SK-N-SH (cell line): ENCODE measurements at regions not wholly inside any gene's neighbourhood (a gene's known extent, or its start where the extent isn't known, plus 50 kb on each side); places are given as distances from the start of the nearest gene placed in this dataset.
A peak's percentile ranks its signal among the peaks of the same experiment; 100 is the strongest.

ENCODE experiments used
- CTCF ChIA-PET: fragments of 300-600, 350-600 bp; formaldehyde crosslinking; extraction: SDS; loops from one replicate; lab custom pipeline; 2021; lab: Yijun Ruan, JAX
- POLR2A ChIA-PET: fragments of 350-600 bp; sonication (Branson Sonifier 250); formaldehyde crosslinking; extraction: SDS; loops from one replicate; lab custom pipeline; 2020; ENCODE audit warnings: antibody characterized with exemption, inconsistent platforms; lab: Yijun Ruan, JAX
- DNase-seq: peaks from one replicate; pipeline ENCODE4 v3.0.0; 2012
- H2AFZ ChIP-seq: fragments of 200-600 bp; sonication (generic); 2 replicates; pipeline ENCODE4 v1.8.1; 2016; ENCODE audit warnings: antibody characterized with exemption, mild to moderate bottlenecking, low read depth
- H3F3A ChIP-seq: fragments of 200-600 bp; sonication (generic); replicated peaks from 2 replicates; pipeline ENCODE3; 2016; ENCODE audit warnings: antibody characterized with exemption, mild to moderate bottlenecking; ENCODE audit not compliant: insufficient read depth
- H3K27ac ChIP-seq, 2 experiments: fragments of 200-500 bp in 1 of 2; fragments of 200-600 bp in 1 of 2; sonication (Bioruptor generic) in 1 of 2; sonication (generic), shearing (Covaris generic) in 1 of 2; 2 replicates each; pipeline versions ENCODE4 v1.5.1 to v1.6.1; 2014 to 2016; ENCODE audit warnings: low read depth in 2 of 2, inconsistent platforms in 1 of 2, low read length in 1 of 2, mild to moderate bottlenecking in 1 of 2, mixed read lengths in 1 of 2
- H3K27me3 ChIP-seq: fragments of 200-600 bp; sonication (generic), shearing (Covaris generic); 2 replicates; pipeline ENCODE4 v1.6.1; 2016; ENCODE audit warnings: mixed run types; ENCODE audit not compliant: insufficient read depth
- H3K36me3 ChIP-seq, 2 experiments: fragments of 200-500 bp in 1 of 2; fragments of 200-600 bp in 1 of 2; sonication (Bioruptor generic) in 1 of 2; sonication (generic) in 1 of 2; replicated peaks in 1 of 2; 2 replicates each; pipeline versions ENCODE3 to v1.5.1; 2014 to 2016; ENCODE audit warnings: low read length in 1 of 2, mild to moderate bottlenecking in 1 of 2; ENCODE audit not compliant: insufficient read depth in 2 of 2, control insufficient read depth in 1 of 2
- H3K4me1 ChIP-seq, 2 experiments: fragments of 200-500 bp in 1 of 2; fragments of 200-600 bp in 1 of 2; sonication (Bioruptor generic) in 1 of 2; sonication (generic), shearing (Covaris generic) in 1 of 2; 2 replicates each; pipeline versions ENCODE4 v1.5.1 to v1.6.1; 2014 to 2016; ENCODE audit warnings: low read depth in 1 of 2, low read length in 1 of 2, mixed run types in 1 of 2; ENCODE audit not compliant: insufficient read depth in 2 of 2, control insufficient read depth in 1 of 2
- H3K4me2 ChIP-seq: fragments of 200-600 bp; sonication (generic), shearing (Covaris generic); 2 replicates; pipeline ENCODE4 v1.6.1; 2017; ENCODE audit warnings: mixed run types
- H3K4me3 ChIP-seq, 2 experiments: fragments of 200-500 bp in 1 of 2; fragments of 200-600 bp in 1 of 2; sonication (Bioruptor generic) in 1 of 2; sonication (generic), shearing (Covaris generic) in 1 of 2; 2 replicates each; pipeline versions ENCODE4 v1.5.1 to v1.8.1; 2014 to 2016; ENCODE audit warnings: low read depth in 2 of 2, inconsistent platforms in 1 of 2, low read length in 1 of 2, mild to moderate bottlenecking in 1 of 2, mixed read lengths in 1 of 2, moderate library complexity in 1 of 2
- H3K79me2 ChIP-seq: fragments of 200-600 bp; sonication (generic); 2 replicates; pipeline ENCODE4 v1.8.1; 2017; ENCODE audit warnings: mild to moderate bottlenecking; ENCODE audit not compliant: insufficient read depth
- H3K9ac ChIP-seq: fragments of 200-600 bp; sonication (generic); 2 replicates; pipeline ENCODE4 v1.6.1; 2017; ENCODE audit warnings: mixed run types
- H3K9me2 ChIP-seq: fragments of 200-600 bp; sonication (generic); 2 replicates; pipeline ENCODE4 v1.6.1; 2017; ENCODE audit warnings: mixed run types
- H3K9me3 ChIP-seq: fragments of 200-600 bp; sonication (generic); 2 replicates; pipeline ENCODE4 v1.6.1; 2017; ENCODE audit warnings: mixed run types, mild to moderate bottlenecking, moderate library complexity
- H4K20me1 ChIP-seq: fragments of 200-600 bp; sonication (generic); 2 replicates; pipeline ENCODE4 v1.6.1; 2017; ENCODE audit warnings: mild to moderate bottlenecking, mixed run types; ENCODE audit not compliant: insufficient read depth
- ELF1 ChIP-seq: IDR thresholded peaks from 2 replicates; pipeline ENCODE4 v1.4.0; 2012
- EP300 ChIP-seq, 2 experiments: IDR thresholded peaks; 2 replicates each; pipeline versions ENCODE4 v1.4.0 to v1.6.1; 2012; ENCODE audit warnings: borderline replicate concordance in 1 of 2, low read depth in 1 of 2, low read length in 1 of 2
- FOSL2 ChIP-seq: IDR thresholded peaks from 2 replicates; pipeline ENCODE4 v1.4.0; 2012; ENCODE audit warnings: low read depth, mild to moderate bottlenecking, moderate library complexity, borderline replicate concordance
- GATA2 ChIP-seq: sonication (generic); formaldehyde crosslinking; IDR thresholded peaks from 2 replicates; pipeline ENCODE4 v1.5.0; 2020; ENCODE audit warnings: mild to moderate bottlenecking, missing genetic modification reagents
- MXI1 ChIP-seq: IDR thresholded peaks from 2 replicates; pipeline ENCODE4 v1.6.1; 2012; ENCODE audit warnings: mild to moderate bottlenecking, low read depth, low read length, improper control_type of control experiment
- POLR2AphosphoS5 ChIP-seq: IDR thresholded peaks from 2 replicates; pipeline ENCODE4 v1.6.1; 2012; ENCODE audit warnings: low read depth, low read length
- RCOR1 ChIP-seq: fragments of 150-350 bp; IDR thresholded peaks from 2 replicates; pipeline ENCODE4 v1.6.1; 2017; ENCODE audit warnings: antibody characterized with exemption, low read length
- RFX5 ChIP-seq: IDR thresholded peaks from 2 replicates; pipeline ENCODE4 v1.6.1; 2012; ENCODE audit warnings: mild to moderate bottlenecking, improper control_type of control experiment, low read length
- SIN3A ChIP-seq: IDR thresholded peaks from 2 replicates; pipeline ENCODE4 v1.6.1; 2012; ENCODE audit warnings: low read depth, mild to moderate bottlenecking, low read length, moderate library complexity, borderline replicate concordance
- SMC3 ChIP-seq: IDR thresholded peaks from 2 replicates; pipeline ENCODE4 v1.6.1; 2012; ENCODE audit warnings: low read depth, low read length, improper control_type of control experiment
- TAF1 ChIP-seq: IDR thresholded peaks from 2 replicates; pipeline ENCODE4 v1.6.1; 2012; ENCODE audit warnings: low read depth, mild to moderate bottlenecking, low read length, moderate library complexity, borderline replicate concordance
- TCF12 ChIP-seq: IDR thresholded peaks from 2 replicates; pipeline ENCODE4 v1.4.0; 2012
- TEAD4 ChIP-seq: IDR thresholded peaks from 2 replicates; pipeline ENCODE4 v1.4.0; 2012; ENCODE audit warnings: mild to moderate bottlenecking, borderline replicate concordance; ENCODE audit not compliant: insufficient read depth
- WGBS: methylation state at CpG from one replicate; pipeline ENCODE4 v1.1.6; 2017; ENCODE audit warnings: low lambda C conversion rate; 5-methylcytosine and 5-hydroxymethylcytosine counted together
- TF ChIP-seq, protein P1 (sequence below): IDR thresholded peaks from 2 replicates; pipeline ENCODE4; 2012
- TF ChIP-seq, protein P2 (sequence below): fragments of 200-600 bp; sonication (generic); IDR thresholded peaks from 2 replicates; pipeline ENCODE4 v1.6.1; 2017; ENCODE audit warnings: antibody characterized with exemption, mild to moderate bottlenecking, moderate library complexity

DNA sequence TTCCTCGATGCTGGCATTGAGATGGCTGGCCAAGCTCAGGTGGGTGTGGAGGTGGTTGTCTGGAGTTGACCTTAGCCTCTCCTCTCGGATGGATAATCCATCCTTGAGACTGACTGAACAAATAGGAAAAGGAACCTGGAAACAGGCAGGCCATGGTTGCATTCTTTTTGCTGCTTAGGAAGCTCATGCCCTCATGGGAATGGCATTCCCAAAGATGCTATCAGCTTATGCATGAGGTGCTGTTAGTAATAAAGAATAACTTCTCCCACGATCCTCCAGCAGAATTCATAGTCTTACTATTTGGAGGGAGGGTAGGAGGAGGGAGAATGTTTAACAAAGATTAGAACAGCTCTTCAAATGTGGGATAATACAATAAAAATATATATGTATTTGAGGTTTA lies 303.0 kb upstream of the TPM1 start (continued):
- TF ChIP-seq FOSL2 (peak; percentile 72; the same call in 1 of the 2 replicates), TCF12 (peak; percentile 89), TAF1 (no peak), MXI1 (no peak), TEAD4 (peak; percentile 81), RFX5 (no peak), SIN3A (no peak), EP300 (IDR thresholded peaks at IDR 0.05; ENCODE audit: borderline replicate concordance in 1 of 2, low read depth in 1 of 2, low read length in 1 of 2) (peak in 1 of 2 experiments; percentile 84; a peak in 2 of 4 replicates), RCOR1 (no peak), ELF1 (no peak), SMC3 (no peak)

DNA sequence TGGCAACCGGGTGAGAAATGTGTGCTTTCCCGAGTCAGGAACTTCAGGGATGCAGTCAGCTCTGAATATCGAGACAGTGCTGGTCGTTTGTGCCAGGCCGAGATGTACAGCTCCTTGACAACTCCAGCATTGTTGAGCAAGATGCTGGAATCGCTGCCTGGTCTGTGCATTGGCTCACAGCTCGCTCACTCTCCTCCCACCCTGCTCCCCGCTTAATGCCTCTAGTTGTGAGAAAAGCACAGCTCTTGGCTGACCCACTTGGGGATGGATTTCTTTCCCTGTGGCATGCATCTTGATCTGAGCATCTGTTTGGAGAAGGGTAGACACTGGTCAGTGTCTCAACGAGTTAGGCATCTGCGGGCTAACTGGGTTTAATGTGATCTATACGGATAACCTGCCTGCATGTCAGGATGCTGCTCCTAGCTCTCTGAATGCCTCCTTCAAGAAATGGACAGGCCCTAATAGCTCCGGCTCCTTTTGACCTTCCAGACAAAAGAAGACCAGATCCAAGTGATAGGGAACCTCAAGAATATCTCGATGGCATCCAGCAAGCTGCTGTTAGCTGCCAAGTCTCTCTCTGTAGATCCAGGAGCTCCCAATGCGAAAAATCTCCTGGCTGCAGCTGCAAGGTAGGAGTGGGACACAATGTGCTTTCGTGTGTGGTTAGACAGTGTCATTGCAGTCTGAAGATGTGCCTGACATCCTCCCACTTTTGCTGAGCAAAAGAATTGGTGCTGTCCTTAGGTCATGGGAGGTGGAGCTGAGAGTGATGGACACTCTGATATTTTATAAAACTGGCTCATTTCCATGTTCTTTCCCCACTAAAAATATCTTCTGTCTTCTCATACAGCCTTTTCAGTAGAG lies 302.2 kb upstream of the TPM1 start:
- Histone ChIP-seq H2AFZ (no peak overlapping the region), H3K4me3 (peak overlapping the region; percentile 24 to 55; a peak in 3 of 4 replicates), H3K4me2 (peak overlapping the region; percentile 72), H3K36me3 (peaks cover 6 to 11% of the 10 kb centered on the region in 2 experiments), H3K27me3 (no peaks in the 10 kb centered on the region), H3K9me3 (no peaks in the 10 kb centered on the region), H3F3A (peaks cover 58% of the 10 kb centered on the region), H4K20me1 (no peaks in the 10 kb centered on the region), H3K9me2 (no peaks in the 10 kb centered on the region), H3K79me2 (peaks cover 41% of the 10 kb centered on the region), H3K9ac (peak overlapping the region; percentile 87), H3K4me1 (peaks cover 22 to 35% of the 10 kb centered on the region in 2 experiments), H3K27ac (peak overlapping the region; percentile 81 to 99)
- ChIA-PET POLR2A (no interaction called here), CTCF (interaction anchor here (0.9 to 2.3 kb wide), 5 partner anchors 10 to 307 kb away, joined by 3 to 11 read pairs (median 4); no protein-coding TSS in a partner anchor)
- WGBS, result 36% methylated on average over 15 of the region's 15 CpGs
- TF ChIP-seq, protein P1, sequence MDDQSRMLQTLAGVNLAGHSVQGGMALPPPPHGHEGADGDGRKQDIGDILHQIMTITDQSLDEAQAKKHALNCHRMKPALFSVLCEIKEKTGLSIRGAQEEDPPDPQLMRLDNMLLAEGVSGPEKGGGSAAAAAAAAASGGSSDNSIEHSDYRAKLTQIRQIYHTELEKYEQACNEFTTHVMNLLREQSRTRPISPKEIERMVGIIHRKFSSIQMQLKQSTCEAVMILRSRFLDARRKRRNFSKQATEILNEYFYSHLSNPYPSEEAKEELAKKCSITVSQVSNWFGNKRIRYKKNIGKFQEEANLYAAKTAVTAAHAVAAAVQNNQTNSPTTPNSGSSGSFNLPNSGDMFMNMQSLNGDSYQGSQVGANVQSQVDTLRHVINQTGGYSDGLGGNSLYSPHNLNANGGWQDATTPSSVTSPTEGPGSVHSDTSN, result peak; percentile 68
- TF ChIP-seq, protein P2, sequence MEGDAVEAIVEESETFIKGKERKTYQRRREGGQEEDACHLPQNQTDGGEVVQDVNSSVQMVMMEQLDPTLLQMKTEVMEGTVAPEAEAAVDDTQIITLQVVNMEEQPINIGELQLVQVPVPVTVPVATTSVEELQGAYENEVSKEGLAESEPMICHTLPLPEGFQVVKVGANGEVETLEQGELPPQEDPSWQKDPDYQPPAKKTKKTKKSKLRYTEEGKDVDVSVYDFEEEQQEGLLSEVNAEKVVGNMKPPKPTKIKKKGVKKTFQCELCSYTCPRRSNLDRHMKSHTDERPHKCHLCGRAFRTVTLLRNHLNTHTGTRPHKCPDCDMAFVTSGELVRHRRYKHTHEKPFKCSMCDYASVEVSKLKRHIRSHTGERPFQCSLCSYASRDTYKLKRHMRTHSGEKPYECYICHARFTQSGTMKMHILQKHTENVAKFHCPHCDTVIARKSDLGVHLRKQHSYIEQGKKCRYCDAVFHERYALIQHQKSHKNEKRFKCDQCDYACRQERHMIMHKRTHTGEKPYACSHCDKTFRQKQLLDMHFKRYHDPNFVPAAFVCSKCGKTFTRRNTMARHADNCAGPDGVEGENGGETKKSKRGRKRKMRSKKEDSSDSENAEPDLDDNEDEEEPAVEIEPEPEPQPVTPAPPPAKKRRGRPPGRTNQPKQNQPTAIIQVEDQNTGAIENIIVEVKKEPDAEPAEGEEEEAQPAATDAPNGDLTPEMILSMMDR, result peak; percentile 14
- TF ChIP-seq EP300 (IDR thresholded peaks at IDR 0.05; ENCODE audit: borderline replicate concordance in 1 of 2, low read depth in 1 of 2, low read length in 1 of 2) (peak in 1 of 2 experiments; percentile 12; a peak in 1 of 4 replicates), TCF12 (peak; percentile 50; the same call in 1 of the 2 replicates), POLR2AphosphoS5 (peak; percentile 60), ELF1 (no peak), GATA2 (CRISPR knock-in tag) (no peak)
- peak; percentile 24 for DNase-seq
